ENCODE measurements at regions not wholly inside any gene's neighbourhood (a gene's known extent, or its start where the extent isn't known, plus 50 kb on each side); places are given as distances from the start of the nearest gene placed in this dataset.
"Not testable (repeated sequence)": the region's sequence is repeated elsewhere in the genome, so short reads cannot be mapped to it uniquely, and the experiment has no call there.

DNA sequence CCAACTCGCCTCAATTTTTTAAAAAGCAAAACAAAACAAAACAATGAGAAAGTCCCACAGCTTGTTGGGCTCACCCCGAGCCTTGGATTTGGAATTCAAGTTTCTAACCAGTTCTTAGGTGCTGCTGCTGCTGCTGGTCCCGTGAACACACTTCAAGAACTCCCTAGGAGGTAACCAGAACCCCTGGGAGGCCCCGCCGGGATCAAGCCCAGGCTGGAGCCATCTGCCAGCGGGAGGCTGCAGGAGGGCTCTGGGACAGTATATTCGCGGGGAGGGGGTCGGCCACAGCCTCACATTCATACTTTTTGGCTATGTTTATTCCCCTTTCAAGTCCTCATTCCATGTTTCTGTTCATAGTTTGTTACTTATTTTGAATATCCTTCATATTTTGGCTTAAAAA is 223.4 kb downstream of the TFCP2L1 start:
- DNase-seq, result no peak

DNA sequence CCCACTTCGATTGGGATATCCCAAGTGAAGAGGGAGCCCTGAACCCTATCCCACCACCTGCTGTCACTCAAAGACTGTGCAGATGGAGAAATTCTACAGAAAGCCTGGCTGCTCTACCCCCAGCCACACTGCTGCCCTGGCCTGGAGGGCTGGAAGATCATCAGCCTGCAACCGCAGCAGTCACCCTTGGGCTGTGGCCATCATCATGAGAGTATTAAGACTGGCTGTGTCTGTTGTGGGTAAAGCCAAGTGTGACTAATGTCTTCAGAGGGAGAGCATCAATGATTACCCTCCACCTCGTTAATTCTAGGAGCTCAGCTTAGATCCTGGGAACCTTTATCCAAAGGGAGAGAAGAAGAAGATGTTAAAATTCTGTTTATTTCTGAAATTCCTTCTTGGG is 221.5 kb downstream of the TFCP2L1 start:
- DNase-seq, result no peak

DNA sequence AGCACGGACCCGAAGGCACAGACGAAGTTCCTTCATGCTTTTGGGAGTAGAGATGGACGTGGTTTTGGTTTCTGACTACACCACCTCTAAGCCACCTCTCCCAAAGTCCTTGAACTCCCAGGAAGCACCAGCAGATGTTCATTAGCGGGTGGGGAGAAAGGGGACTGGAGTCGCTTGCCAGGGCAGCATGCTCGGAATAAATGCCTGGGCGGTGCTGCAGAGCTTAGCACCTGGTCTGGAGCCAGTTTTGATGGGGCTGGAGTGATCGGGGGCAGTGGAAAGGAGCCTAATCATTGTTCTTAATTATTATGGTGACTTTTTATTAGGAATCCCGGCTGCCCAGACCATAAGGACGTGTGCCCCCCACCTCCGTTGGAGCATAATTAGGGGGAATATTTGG is 220.8 kb downstream of the TFCP2L1 start:
- no peak for DNase-seq

GRCh38 chr2:121065239-121065638 is 219.8 kb downstream of the TFCP2L1 start:
- no peak for DNase-seq

DNA sequence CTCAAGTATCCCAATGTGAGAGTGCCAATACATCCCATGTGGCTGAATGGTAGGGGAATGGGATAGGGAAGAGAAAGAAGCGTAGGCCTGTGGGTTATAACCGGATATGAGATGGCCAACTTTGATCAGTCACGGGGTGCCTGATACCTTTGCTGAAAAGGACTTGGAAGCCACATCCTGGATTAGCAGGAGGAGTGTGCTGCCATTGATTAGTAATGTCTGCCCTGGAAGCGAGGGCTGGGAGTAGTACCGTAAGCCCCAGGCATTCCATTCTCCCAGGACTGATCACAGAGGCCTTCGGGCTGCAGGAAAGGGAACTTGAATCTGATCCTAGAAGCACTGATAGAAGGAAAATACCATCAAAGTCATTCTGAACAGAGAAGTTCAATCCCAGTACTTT is 218.5 kb downstream of the TFCP2L1 start:
- DNase-seq, result no peak

- DNase-seq, result no peak
Observed at GRCh38 chr2:121068851-121069250, 216.2 kb downstream of the TFCP2L1 start.

GRCh38 chr2:121069434-121069969 is 215.5 kb downstream of the TFCP2L1 start:
- DNase-seq, result no peak

DNA sequence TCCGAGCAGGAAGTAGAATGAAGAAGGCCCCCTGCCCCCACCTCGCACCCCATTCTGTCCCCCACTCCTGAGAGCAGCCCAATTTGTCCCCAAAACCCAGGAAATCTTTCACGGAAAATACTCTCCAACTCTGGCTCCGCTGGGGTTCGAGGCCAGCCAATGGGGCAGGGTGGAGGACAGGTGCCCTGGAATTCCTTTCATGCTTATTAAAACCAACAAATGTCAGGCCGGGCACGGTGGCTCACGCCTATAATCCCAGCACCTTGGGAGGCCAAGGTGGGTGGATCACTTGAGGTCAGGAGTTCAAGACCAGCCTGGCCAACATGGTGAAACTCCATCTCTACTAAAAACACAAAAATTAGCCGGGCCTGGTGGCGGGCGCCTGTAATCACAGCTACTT is 214.9 kb downstream of the TFCP2L1 start:
- DNase-seq, result not testable (repeated sequence)

DNA sequence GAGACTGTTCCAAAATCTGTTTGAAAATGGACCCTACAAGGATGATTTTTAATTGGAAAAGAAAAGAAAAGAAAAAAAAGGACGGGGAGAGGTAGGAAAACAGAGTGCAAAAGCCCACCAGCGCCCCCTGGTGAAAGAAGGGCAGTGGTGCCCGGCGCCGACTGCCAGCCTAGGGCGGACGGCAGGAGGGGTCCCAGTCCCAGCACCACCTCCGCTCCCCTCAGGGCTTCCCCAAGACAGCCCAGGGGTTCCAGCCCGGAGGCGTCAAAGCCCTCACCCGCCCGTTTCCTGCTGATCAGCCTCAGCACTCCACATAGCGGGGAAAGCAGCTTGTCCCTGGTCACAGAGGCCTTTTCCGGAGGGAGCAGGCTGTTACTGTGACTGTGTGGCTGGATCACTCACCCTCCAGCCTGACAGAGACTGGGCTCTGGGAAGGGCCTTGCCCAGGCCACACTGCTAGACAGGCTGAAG is 213.9 kb downstream of the TFCP2L1 start:
- no peak for DNase-seq

DNA sequence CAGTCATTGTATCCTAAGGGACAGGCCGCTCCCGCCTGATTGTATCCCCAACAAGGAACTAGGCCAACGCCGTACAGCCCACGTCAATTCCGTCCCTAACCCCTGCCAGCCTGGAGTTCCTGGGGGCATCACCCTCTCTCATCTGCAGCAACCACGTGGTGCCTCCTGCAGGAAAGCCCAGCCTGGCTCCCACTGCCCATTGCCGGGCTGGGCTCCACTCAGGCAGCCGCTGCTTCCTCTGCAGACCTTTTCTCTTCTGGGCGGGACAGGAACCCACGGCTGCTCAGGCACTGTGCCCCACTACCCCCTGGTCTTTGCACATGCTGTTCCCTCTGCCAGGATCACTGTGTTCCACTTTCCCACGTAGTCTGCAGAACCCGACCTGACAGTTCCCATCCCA is 212.2 kb downstream of the TFCP2L1 start:
- no peak for DNase-seq

DNA sequence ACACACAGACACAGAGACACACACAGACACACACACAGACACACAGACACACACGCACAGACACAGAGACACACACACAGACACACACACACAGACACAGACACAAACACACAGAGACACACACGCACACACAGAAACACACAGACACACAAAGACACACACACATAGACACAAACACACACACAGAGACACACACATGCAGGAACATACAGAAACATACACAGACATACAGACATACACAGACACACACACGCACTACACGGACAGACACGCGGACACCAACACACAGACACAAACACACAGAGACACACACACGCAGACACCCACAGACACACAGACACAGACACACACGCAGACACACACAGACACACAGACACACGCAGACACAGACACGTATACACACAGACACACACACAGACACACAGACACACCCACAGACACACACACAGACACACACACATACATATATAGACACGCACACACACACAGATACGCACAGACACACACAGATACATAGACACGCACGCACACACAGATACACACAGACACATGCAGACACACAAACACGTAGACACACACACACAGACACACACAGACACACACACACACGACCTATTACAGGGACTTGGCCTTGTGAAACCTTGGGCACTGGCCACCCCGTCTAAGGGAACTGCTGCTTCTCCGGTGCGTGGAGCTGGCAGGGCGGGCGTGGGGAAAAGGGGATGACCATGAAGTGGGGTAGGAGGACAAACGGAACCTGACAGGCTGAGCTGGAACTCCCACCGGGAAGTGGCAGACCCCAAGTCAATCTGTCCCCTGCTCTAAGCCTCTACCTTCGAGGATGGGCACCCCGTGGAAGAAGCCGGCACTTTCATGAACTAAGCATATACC is 211.4 kb downstream of the TFCP2L1 start:
- no peak for DNase-seq

GRCh38 chr2:121074293-121074932 is 210.6 kb downstream of the TFCP2L1 start:
- DNase-seq, result no peak

DNA sequence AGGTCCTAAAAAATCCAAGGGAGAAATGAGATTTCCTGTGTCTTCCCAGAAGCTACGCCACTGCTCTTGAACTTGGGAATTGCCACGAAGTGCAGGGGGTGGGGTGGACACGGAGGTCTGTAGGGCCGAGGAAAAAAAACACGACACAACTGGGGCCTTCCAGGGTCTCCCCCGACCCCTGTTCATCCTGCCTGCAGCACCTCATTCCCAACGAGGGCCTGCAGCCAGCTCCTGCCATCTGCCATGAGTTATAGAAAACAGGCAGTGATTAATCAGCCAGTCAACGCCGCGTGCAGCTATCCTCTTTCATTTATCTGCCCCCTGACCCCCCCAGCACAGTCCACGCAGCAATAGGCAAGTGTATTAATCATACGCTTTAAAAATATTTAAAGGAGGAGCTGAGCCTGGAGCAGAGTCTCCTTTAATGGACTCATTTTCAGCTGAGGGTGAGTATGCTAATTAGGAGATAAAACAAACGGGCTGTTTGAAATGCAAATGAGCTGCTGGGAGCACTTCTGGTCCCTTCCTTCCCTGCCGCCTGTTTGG is 209.9 kb downstream of the TFCP2L1 start:
- peak in 1 of 5 experiments; percentile 38 for DNase-seq

DNA sequence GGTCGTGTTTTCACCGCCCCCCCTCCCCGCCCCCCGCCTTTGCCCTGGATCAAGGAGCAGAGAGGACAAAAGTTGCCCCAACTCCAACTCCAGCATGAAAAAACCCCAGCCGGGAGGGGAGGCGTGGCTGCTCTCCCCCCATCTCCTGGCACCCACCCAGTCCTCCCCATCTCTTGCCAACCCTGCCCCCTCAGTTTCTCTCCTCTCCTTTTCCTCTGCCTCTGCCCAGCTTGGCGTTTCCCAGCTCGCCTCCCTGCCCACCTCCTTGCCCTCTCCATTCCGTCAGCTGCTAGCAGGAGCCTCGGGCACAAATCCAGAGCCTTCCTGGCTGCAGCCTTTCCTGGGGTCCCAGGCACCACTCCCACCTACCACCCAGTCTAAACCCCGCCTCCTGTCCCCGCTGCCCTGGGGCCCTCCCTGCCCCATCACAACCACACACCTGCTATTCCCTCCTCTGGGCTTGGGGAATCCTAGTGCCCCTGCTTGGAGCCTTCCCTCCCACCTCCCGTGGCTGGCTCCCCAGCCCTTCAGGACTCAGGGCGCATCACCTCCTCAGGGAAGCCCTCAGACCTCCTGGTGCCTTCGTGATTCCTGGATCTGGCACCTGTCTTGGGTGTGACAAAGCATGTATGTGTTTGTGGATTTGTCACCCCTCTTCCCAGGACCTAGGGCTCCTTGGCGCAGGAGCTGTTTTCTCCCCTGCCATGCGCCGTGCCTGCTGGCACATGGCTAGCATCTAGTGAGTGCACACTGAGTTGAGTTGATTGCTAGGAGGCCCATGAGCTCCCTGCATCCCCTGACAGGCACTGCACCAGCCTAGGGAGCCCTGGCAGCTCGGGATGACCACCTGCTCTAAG is 209.1 kb downstream of the TFCP2L1 start:
- DNase-seq, result no peak

- no peak for DNase-seq
Observed at GRCh38 chr2:121076498-121076820, 208.5 kb downstream of the TFCP2L1 start.

- DNase-seq, result peak in 4 of 5 experiments; percentile 33 to 53 (median 44)
Observed at GRCh38 chr2:121076885-121077549, 208.0 kb downstream of the TFCP2L1 start.

DNA sequence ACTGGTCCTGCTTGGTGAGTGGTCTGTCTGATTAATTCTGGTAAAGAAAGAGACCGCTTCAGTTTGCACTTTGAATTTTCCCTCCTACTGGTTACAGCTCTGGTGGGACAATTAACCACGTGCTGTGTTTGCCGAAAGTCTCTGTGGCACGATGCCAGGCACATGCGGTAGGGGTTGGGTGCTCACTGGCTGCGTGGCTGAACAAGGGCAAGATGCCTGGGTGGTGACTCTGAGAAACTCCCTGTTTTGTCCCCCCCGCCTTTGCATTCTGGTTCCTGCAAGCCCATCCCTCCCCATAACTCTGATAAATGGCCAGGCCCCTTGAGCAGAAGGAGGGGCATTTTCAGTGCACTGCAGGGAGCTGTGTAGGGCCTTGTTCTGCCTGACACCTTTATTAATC is 206.1 kb downstream of the TFCP2L1 start:
- no peak for DNase-seq

DNA sequence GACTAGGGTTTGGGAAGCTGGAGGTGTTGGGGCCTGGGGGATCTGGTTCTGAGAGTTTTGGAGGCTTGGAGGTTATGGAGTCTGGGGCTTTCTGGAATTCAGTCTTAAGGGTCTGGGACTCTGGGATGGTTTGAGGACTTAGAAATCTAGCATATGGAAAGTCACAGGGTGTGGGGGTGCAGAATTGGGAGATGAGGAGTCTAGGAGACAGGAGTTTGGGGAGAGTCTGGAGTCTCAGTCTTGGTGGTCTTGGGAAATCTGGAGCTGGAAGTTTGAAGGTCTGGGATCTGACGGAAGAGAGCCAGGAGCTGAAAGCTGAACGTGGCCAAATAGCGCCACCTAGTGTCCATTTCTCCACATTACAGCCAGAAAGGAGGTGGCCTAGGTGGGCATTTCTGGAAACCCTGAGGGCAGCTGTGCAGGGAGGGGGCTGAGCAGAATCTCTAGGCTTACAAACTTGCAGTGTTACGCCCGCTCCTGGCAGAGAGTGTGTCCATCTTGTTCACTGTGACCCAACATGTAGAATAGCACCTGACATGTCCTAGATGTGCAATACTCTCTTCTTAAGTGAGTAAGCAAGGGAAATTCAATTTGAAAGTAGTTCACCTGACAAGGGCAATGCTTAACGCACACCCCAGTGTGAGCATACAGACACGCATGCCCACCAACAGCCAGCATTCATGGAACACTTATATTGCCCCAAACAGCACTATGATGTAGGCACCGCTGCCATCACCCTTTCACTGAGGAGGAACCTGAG is 204.8 kb downstream of the TFCP2L1 start:
- DNase-seq, result peak in 2 of 5 experiments; percentile 9 to 24

DNA sequence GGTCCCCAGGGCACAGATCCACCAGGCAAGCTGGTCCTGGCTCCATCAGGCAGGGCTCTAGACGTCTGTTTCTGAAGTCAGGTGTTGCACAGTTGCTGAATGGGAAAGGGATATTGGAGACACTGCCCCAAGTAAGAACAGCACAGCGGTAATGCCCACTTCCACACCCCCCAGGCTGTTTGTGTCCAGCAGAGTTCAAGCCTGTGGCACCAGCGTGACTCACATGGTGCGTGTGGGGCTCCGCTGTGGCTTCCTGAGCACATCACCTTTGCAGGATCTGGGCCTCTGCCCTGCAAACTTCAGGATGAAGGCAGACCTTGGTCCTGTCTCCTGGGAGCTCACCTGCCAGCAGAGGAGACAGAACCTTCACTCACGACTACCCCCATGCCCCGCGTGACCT is 203.3 kb downstream of the TFCP2L1 start:
- no peak for DNase-seq

DNA sequence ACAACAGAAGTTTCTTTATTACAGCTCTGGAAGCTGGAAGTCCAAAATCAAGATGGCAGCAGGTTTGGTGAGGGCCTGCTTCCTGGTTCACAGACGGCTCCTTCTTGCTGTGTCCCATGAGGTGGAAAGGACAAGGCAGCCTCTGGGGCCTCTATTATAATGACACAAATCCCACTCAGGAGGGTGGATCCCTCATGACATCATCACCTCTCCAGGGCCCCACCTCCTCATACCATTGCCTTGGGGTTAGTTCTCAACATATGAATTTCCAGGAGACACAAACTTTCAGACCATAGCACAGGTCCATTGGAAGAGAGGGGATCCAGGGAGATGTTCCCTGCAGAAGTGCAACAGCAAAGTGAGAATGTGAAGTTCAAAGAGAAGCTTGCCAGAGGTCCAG is 202.8 kb downstream of the TFCP2L1 start:
- DNase-seq, result no peak

DNA sequence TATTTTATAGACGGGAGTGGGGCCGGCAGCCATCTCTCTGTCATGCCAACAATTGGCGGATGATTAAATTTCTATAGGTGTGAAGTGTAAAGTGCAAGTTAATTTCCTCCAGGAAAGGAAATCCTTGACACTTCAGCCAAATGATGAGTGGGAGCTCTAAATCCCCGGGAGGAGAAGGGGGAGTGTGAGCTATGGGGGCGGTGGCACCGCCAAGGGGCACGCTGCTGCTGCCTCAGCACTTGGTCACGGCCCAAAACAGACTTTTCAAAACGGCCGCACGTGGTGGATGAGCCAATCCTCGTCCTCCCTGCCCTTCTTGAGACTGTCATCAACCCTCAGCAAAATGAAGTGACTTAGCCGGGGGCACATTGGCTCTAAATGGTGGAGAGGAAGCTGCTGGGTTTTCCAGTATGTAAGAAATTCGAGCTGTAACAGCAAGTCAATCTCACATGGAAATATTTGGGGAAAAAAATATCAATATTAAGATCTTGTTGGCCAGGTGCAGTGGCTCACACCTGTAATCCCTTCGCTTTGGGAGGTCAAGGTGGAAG is 200.8 kb downstream of the TFCP2L1 start:
- DNase-seq, result no peak

Data from T-helper 2 cell (primary cell).